ENCODE measurements at regions not wholly inside any gene's neighbourhood (a gene's known extent, or its start where the extent isn't known, plus 50 kb on each side); places are given as distances from the start of the nearest gene placed in this dataset.

DNA sequence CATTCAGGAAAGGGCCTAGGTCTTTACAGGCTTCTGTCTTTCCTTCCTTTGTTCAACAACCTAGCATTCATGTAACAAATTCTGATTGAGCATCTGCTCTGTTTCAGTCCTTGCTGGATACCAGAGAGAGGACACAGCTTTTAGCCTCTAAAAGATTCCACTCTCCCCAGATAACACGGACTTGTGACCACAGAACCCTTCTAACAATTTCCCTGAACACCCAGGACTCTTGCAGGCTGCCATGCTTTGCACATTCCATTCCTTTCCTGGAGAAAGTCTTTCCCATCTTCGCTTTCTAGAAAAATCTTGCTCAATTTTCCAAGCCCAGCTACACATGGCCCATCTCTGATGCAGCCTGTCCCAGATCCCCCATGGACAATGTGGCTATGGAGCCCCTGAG, 310.9 kb downstream of the ACTL7B start:
- TF ChIP-seq POLR2AphosphoS5 (IDR thresholded peaks at IDR 0.05): no peak
- TF ChIP-seq, protein P1, sequence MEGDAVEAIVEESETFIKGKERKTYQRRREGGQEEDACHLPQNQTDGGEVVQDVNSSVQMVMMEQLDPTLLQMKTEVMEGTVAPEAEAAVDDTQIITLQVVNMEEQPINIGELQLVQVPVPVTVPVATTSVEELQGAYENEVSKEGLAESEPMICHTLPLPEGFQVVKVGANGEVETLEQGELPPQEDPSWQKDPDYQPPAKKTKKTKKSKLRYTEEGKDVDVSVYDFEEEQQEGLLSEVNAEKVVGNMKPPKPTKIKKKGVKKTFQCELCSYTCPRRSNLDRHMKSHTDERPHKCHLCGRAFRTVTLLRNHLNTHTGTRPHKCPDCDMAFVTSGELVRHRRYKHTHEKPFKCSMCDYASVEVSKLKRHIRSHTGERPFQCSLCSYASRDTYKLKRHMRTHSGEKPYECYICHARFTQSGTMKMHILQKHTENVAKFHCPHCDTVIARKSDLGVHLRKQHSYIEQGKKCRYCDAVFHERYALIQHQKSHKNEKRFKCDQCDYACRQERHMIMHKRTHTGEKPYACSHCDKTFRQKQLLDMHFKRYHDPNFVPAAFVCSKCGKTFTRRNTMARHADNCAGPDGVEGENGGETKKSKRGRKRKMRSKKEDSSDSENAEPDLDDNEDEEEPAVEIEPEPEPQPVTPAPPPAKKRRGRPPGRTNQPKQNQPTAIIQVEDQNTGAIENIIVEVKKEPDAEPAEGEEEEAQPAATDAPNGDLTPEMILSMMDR (IDR thresholded peaks at IDR 0.05): no peak
